ENCODE measurements at regions not wholly inside any gene's neighbourhood (a gene's known extent, or its start where the extent isn't known, plus 50 kb on each side); places are given as distances from the start of the nearest gene placed in this dataset.

DNA sequence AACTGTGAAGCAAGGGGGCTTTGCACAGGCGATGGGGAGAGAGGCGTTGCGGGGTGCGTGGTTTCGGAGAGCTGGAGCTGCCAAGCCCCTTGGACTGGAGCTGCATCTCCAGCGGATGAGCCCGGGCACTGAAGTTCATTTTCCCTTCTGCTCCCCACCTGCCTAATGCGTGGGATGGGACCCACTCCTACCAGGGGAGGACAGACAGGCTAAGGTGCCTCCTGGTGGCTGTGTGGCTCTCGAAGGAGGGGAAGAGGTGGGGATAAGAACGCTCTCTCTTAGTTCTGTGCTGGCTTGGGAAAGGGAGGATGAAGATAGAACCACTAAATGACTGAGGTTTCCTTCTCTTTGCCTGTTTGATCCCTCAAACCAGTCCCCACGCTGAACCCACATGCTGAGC, 177.6 kb upstream of the PITRM1 start:
- TF ChIP-seq CTCF (conservative IDR thresholded peaks at IDR 0.05; ENCODE audit: low read depth, low read length) (no peak), EZH2 (IDR thresholded peaks at IDR 0.05; ENCODE audit: borderline replicate concordance, low read depth, low read length, poor library complexity, severe bottlenecking) (no peak)

All from A673 (cell line).